Activated CD8-positive, alpha-beta T cell treated with anti-CD3 and anti-CD28 coated beads, Interleukin-2, amount 10 ng/mL, durations not matched to agents 7 days and 5 days (primary cell): ENCODE measurements at regions not wholly inside any gene's neighbourhood (a gene's known extent, or its start where the extent isn't known, plus 50 kb on each side); places are given as distances from the start of the nearest gene placed in this dataset.

ENCODE experiments used
- ATAC-seq: fragments of 150-1000 bp; cut with Tn5 transposase; one replicate; pipeline ENCODE4 v1.10.0; 2021; ENCODE audit warnings: moderate library complexity
- CTCF ChIA-PET: fragments of 350-600 bp; sonication (Branson Sonifier 250); formaldehyde crosslinking; loops from one replicate; lab custom pipeline; 2021; ENCODE audit warnings: antibody characterized with exemption; lab: Charles Lee
- POLR2A ChIA-PET: fragments of 350-600 bp; sonication (Branson Sonifier 250); formaldehyde crosslinking; loops from one replicate; lab custom pipeline; 2021; ENCODE audit warnings: antibody characterized with exemption; lab: Charles Lee
- DNase-seq: peaks from one replicate; pipeline ENCODE4 v3.0.0-alpha.2; 2020
- H3K27ac Mint-ChIP-seq: one replicate; pipeline ENCODE4 v1.8.0; 2021; ENCODE audit warnings: mild to moderate bottlenecking, mixed read lengths
- H3K27me3 Mint-ChIP-seq: one replicate; pipeline ENCODE4 v1.8.0; 2021; ENCODE audit warnings: low read depth, mixed read lengths
- H3K36me3 Mint-ChIP-seq: one replicate; pipeline ENCODE4 v1.8.0; 2021; ENCODE audit warnings: low read depth, mixed read lengths
- H3K4me1 Mint-ChIP-seq: one replicate; pipeline ENCODE4 v1.8.0; 2021; ENCODE audit warnings: low read depth, mixed read lengths
- H3K4me3 Mint-ChIP-seq: one replicate; pipeline ENCODE4 v1.8.0; 2021; ENCODE audit warnings: mild to moderate bottlenecking, mixed read lengths
- H3K9me3 Mint-ChIP-seq: one replicate; pipeline ENCODE4 v1.8.0; 2022; ENCODE audit warnings: mixed read lengths; ENCODE audit not compliant: insufficient read depth

DNA sequence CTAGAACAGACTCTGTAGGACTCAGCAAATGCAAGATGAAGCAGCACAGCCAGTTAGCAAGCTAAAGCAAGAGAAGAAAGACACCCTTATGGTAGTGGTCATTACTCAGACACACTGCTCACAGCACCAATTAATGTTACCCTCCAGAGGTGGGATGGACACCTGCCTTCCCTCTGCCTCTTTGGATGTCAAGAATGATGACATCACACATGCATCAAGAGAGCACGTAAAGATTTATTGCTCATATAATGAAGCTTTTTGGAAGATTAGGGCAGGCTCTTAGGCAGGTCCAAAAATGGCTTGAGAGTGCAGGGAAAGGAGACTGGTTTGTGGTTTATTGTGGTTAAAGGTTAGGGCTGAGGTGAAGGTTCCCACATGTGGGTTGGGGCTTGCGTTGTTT, 137.0 kb downstream of the PRDM13 start:
- Mint-ChIP-seq H3K27me3 (peaks cover 30% of the 10 kb centered on the region), H3K36me3 (no peaks in the 10 kb centered on the region), H3K4me3 (no peak overlapping the region), H3K9me3 (no peaks in the 10 kb centered on the region), H3K27ac (no peak overlapping the region), H3K4me1 (no peaks in the 10 kb centered on the region)
- DNase-seq (no peak), ATAC-seq (no peak)
- ChIA-PET CTCF (no interaction called here), POLR2A (no interaction called here)

DNA sequence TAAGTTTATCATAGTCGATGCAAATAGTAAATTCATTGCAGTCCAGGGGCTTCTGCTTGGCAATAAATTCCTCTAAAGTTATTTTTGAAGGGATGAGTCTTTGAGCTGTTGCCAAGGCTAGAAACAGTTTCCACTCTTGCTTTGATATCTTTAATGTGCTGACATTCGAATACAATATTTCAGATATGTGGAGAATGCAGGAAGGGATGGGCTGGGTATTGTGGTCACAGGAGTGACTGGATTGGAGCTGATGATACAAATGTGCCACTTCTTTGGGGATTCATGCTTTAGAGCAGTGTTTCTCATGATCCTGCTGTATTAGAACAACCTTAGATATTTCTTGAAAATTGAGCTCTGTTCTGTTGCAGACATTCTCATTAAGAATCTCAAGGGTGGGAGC, 139.0 kb downstream of the PRDM13 start:
- Mint-ChIP-seq H3K4me3 (no peak overlapping the region), H3K27ac (no peak overlapping the region), H3K36me3 (no peaks in the 10 kb centered on the region), H3K4me1 (no peaks in the 10 kb centered on the region), H3K9me3 (no peaks in the 10 kb centered on the region), H3K27me3 (peaks cover 29% of the 10 kb centered on the region)
- ATAC-seq, result no peak
- no peak for DNase-seq
- ChIA-PET CTCF (interaction anchor here (1.0 to 3.1 kb wide), 8 partner anchors 10 to 317 kb away, joined by 3 to 34 read pairs (median 4); partner anchors contain the start of gene CCNC), POLR2A (no interaction called here)

DNA sequence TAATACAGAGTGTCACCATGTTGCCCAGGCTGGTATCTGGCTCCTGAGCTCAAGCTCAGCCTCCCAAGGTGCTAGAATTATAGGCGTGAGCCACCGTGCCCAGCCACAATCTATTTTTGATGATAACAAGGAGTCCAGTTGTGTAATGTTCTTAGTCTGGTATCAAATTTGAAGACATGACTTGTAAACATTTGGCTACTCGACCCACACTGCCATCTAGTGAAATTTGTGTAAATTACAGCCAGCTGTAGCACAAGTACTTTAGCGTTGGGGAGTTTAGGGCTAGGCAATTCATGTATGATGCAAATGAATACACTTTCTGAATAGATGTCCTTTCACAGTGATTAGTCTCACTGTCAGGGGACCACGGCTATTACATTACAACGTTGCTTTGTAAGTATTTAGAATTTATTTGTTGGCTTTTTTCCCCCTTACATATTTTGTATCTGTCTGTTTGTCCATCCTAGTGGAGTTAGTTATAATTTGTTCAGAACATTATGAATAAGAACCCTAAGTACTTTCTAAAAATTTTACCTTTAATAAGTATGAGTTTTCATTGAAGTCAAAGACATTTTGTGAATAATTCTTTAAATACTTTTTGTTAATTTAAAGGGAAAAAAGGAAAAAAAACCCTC, 139.7 kb downstream of the PRDM13 start:
- peak; percentile 74 for ATAC-seq
- POLR2A ChIA-PET, result no interaction called here
- no peaks in the 10 kb centered on the region for H3K36me3 Mint-ChIP-seq
- no peaks in the 10 kb centered on the region for H3K4me1 Mint-ChIP-seq
- H3K4me3 Mint-ChIP-seq, result no peak overlapping the region
- CTCF ChIA-PET, result interaction anchor here (0.6 to 3.1 kb wide), 12 partner anchors 11 to 416 kb away, joined by 3 to 34 read pairs (median 3); partner anchors contain the start of gene CCNC
- no peaks in the 10 kb centered on the region for H3K9me3 Mint-ChIP-seq
- H3K27ac Mint-ChIP-seq, result no peak overlapping the region
- H3K27me3 Mint-ChIP-seq, result peaks cover 29% of the 10 kb centered on the region
- DNase-seq, result peak; percentile 70

DNA sequence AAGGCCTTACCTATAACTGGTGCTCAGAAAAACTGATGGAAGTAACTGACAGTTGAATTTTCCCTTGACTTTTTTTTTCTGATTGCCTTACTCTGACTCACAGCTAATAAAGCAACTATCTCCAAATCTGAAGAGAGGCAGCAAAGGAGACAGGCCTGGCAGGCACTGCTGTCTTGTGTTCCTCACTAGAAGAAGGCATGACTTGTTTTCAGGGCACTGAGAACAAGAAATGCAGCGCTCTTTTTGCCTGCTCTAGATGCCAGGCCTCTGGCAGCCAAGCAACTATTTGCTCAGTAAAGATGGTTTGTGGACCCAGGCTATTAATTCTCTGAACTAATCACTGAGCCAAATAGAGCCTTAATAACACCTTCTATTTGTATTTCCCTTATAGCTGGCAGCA, 155.1 kb downstream of the PRDM13 start:
- Mint-ChIP-seq H3K27me3 (peaks cover 4% of the 10 kb centered on the region), H3K4me3 (no peak overlapping the region), H3K4me1 (no peaks in the 10 kb centered on the region), H3K9me3 (no peaks in the 10 kb centered on the region), H3K36me3 (no peaks in the 10 kb centered on the region), H3K27ac (no peak overlapping the region)
- no peak for DNase-seq
- ChIA-PET CTCF (interaction anchor here (1.4 kb wide), 1 partner anchor 106 kb away, joined by 5 read pairs; no protein-coding TSS in a partner anchor), POLR2A (no interaction called here)
- ATAC-seq, result no peak

DNA sequence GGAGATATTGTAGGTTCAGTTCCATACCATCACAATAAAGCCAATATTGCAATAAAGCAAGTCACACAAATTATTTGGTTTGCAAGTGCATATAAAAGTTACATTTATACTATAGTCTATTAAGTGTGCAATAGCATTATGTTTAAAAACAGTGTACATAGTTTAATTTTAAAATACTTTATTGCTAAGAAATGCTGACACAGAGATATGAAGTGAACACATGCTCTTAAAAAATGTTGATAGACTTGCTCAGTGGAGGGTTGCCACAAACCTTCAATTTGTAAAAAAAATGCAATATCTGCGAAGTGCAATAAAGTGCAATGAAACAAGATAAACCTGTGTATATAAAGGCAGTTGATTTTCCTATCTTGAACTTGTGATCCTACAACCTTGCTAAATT, 161.5 kb downstream of the PRDM13 start:
- H3K27me3 Mint-ChIP-seq, result no peaks in the 10 kb centered on the region
- H3K27ac Mint-ChIP-seq, result no peak overlapping the region
- H3K4me3 Mint-ChIP-seq, result no peak overlapping the region
- H3K4me1 Mint-ChIP-seq, result no peaks in the 10 kb centered on the region
- H3K9me3 Mint-ChIP-seq, result no peaks in the 10 kb centered on the region
- no peak for DNase-seq
- ChIA-PET POLR2A (no interaction called here), CTCF (no interaction called here)
- ATAC-seq, result no peak
- no peaks in the 10 kb centered on the region for H3K36me3 Mint-ChIP-seq

DNA sequence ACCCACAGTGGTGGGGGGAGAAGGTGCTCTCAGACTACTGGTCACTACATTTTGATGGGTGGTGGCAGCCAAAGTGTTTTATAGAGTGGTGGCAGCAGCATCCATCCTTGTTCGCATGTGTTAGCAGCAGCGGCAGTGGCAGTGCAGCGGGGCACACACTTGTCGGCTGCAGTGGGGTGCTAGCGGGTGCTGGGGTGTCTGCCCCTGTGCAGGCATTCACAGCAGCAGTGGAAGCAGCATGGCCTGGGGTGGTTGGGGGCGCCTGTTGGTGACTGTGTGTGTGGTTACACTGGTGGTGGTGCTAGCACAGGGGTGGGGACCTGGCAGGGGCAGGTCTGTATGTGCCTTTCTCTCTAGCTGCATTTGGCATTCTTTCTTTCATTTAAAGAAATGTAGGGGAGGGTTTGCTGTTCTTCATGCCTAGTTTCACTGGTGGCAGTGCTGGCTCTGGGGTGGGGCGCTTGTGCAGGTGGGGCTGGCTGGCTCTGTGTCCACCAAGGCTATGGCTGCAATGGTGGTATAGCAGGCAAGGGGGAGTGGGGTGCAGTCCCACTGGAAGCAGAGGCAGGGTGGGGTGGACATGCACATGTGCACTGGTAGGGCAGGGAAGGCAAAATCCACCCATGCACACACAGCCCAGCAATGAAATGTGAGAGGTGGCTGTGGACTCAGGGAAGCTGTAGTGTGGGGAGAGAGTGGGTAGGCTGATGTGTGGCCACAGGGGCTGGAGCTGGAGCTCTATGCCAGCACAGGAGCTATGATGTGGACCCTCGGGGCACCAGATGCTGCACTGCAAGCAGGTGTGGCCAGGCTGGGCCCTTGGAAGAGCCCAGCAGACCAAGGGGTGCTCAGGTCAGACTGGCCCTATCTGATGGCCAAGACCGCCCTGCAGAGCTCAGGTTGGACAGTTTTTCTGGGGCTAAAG, 173.3 kb downstream of the PRDM13 start:
- H3K36me3 Mint-ChIP-seq, result no peaks in the 10 kb centered on the region
- no peaks in the 10 kb centered on the region for H3K9me3 Mint-ChIP-seq
- no peak for DNase-seq
- no peak overlapping the region for H3K4me3 Mint-ChIP-seq
- CTCF ChIA-PET, result no interaction called here
- no peak for ATAC-seq
- no peak overlapping the region for H3K27ac Mint-ChIP-seq
- H3K27me3 Mint-ChIP-seq, result peaks cover 29% of the 10 kb centered on the region
- POLR2A ChIA-PET, result no interaction called here
- no peaks in the 10 kb centered on the region for H3K4me1 Mint-ChIP-seq

DNA sequence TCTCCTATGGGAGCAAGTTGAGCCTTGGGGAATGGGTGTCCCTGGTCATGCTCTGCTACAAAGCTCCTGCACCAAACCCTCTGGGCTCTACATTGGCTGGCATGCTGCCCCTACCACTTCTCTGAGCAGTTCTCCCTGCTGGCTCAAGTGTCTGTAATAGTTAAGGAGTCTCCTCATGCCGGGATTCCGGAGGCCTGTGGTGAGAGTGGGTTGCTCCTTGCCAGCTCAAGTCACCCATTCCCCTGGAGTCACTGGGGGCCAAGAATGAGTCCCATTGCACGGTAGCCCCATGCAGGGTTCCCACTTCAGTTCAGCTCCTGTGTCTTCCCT, 173.9 kb downstream of the PRDM13 start:
- no peaks in the 10 kb centered on the region for H3K4me1 Mint-ChIP-seq
- ChIA-PET CTCF (no interaction called here), POLR2A (no interaction called here)
- H3K36me3 Mint-ChIP-seq, result no peaks in the 10 kb centered on the region
- DNase-seq (no peak), ATAC-seq (no peak)
- H3K9me3 Mint-ChIP-seq, result no peaks in the 10 kb centered on the region
- H3K4me3 Mint-ChIP-seq, result no peak overlapping the region
- H3K27ac Mint-ChIP-seq, result no peak overlapping the region
- peaks cover 23% of the 10 kb centered on the region for H3K27me3 Mint-ChIP-seq

DNA sequence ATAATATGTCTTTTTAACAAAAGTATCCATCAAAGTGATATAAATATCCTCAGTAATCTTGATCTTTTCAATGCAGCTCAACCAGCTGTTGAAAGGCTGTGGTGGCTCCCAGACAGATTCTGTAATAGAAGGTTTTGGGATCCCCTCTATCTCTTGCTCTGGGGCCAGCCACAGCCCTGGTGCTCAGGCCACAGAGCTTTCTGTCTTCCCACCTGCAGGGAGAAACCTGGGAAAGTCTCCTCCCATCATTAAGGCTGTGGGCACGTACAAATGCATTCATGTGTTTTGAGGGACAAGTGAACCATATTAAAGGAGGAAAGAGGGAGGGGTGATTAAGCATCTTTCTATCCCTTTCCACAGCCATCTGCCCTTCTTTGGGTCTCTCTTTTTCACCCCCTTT, 183.1 kb downstream of the PRDM13 start:
- no peak for ATAC-seq
- H3K27me3 Mint-ChIP-seq, result peaks cover 14% of the 10 kb centered on the region
- POLR2A ChIA-PET, result no interaction called here

DNA sequence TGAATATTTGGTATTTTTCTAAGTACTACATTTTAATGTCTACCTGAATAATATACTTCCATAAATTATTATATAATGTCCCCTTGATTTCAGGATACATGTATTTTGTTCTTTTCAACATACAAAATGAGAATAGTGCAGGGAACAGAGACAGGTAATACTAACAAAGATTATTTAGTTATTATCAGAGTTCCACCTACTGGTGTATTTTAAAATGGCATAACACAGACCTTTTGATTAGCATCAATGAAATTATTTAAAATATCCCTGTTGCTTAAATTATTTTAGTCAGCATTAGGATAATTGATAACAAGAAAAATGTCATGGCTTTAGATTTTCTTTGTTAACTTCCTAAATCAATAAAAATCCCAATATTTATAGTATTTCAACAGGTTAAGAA, 184.0 kb downstream of the PRDM13 start:
- ATAC-seq, result no peak
- Mint-ChIP-seq H3K4me1 (no peaks in the 10 kb centered on the region), H3K4me3 (no peak overlapping the region), H3K27me3 (peaks cover 16% of the 10 kb centered on the region), H3K27ac (no peak overlapping the region), H3K36me3 (no peaks in the 10 kb centered on the region), H3K9me3 (no peaks in the 10 kb centered on the region)
- CTCF ChIA-PET, result no interaction called here
- no peak for DNase-seq
- POLR2A ChIA-PET, result no interaction called here

More for the DNA sequence above, 183.1 kb downstream of the PRDM13 start:
- Mint-ChIP-seq H3K27ac (no peak overlapping the region), H3K36me3 (no peaks in the 10 kb centered on the region), H3K4me1 (no peaks in the 10 kb centered on the region), H3K4me3 (no peak overlapping the region), H3K9me3 (no peaks in the 10 kb centered on the region)
- CTCF ChIA-PET, result no interaction called here
- no peak for DNase-seq

DNA sequence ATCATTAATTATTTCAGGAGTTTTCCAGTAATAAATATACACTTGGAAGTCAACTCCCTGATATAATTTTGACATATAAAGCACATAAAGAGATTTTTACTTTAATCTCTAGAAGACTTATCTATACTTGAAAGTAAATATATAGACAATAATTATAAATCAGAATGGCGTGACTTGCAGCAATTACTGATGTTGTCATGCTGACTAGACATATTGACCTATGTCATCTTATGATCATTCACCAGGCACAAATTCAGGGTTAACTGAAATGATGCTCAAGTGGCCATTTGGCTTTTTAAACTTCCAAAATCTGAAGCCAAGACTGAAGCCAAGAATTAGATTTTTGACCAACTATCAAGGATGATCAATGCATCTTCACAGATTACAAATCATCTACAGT, 192.2 kb downstream of the MCHR2 start:
- no peaks in the 10 kb centered on the region for H3K4me1 Mint-ChIP-seq
- CTCF ChIA-PET, result no interaction called here
- no peak for DNase-seq
- POLR2A ChIA-PET, result no interaction called here
- H3K36me3 Mint-ChIP-seq, result no peaks in the 10 kb centered on the region
- no peaks in the 10 kb centered on the region for H3K9me3 Mint-ChIP-seq
- H3K27ac Mint-ChIP-seq, result no peak overlapping the region
- no peak overlapping the region for H3K4me3 Mint-ChIP-seq
- peaks cover 8% of the 10 kb centered on the region for H3K27me3 Mint-ChIP-seq
- ATAC-seq, result no peak

DNA sequence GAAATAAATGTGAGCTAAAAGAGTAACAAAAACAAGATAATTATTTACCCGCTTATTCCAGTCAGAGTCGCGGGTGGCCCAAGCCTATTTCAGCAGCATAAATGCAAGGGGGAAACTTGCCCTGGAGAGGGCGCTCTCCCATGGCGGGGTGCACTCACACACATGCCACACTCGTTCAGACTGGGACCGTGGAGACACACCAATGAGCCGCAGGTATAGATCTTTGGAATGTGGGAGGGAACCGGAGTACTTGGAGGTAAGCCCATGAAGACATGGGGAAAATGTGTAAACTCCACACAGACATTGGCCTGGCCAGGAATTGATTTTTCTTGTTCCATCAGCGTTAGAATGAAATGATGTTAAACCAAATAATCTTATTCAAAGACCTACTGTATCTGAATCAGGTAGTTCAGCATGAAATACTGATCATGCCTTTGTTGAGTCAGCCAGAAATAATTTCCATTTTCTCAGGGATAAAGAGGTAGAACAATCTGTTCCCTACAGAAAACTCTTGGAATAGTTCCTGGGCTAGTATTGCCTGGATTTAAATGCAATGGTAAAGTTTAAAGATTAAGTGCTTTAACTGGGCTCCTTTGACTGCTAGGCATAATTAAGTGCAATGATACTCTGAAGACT, 191.5 kb downstream of the MCHR2 start:
- no peak for ATAC-seq
- POLR2A ChIA-PET, result no interaction called here
- Mint-ChIP-seq H3K4me1 (no peaks in the 10 kb centered on the region), H3K4me3 (no peak overlapping the region), H3K27me3 (peaks cover 8% of the 10 kb centered on the region), H3K27ac (no peak overlapping the region), H3K9me3 (no peaks in the 10 kb centered on the region), H3K36me3 (no peaks in the 10 kb centered on the region)
- no peak for DNase-seq
- CTCF ChIA-PET, result no interaction called here

DNA sequence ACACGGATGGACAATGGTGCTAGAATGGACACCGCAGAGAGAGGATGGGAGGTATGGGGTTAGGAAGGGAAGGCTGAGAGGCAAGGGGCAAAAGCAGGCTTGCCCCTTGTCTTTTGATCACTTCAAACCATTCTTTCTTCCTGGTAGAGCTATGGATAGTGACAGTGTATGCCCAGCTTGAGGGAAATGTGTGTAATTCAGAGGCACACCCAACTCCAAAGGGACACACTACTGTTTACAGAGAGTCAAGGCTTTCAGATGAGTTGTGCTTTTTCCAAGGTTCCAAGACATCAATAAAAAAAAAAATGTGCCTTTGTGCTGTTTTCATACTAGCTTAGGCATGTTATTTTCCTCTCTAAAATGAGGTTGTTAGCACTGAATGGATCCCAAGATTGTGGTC, 185.0 kb downstream of the MCHR2 start:
- no peaks in the 10 kb centered on the region for H3K36me3 Mint-ChIP-seq
- H3K4me1 Mint-ChIP-seq, result no peaks in the 10 kb centered on the region
- ATAC-seq, result no peak
- H3K27ac Mint-ChIP-seq, result no peak overlapping the region
- ChIA-PET CTCF (interaction anchor here (0.8 to 1.0 kb wide), 2 partner anchors 21 to 335 kb away, joined by 3 read pairs; no protein-coding TSS in a partner anchor), POLR2A (no interaction called here)
- H3K9me3 Mint-ChIP-seq, result no peaks in the 10 kb centered on the region
- DNase-seq, result no peak
- H3K27me3 Mint-ChIP-seq, result peaks cover 16% of the 10 kb centered on the region
- no peak overlapping the region for H3K4me3 Mint-ChIP-seq
